ENCODE measurements at regions not wholly inside any gene's neighbourhood (a gene's known extent, or its start where the extent isn't known, plus 50 kb on each side); places are given as distances from the start of the nearest gene placed in this dataset.

Small RNA genes lying in the stretch of these regions (small RNA-seq; reads per million reads assigned to genes)
- gene AC024288.1 (0 reads per million in 2 experiments), gene RNA5SP456 (0 reads per million in 2 experiments)
